HUDEP-2 (cell line): ENCODE measurements at regions not wholly inside any gene's neighbourhood (a gene's known extent, or its start where the extent isn't known, plus 50 kb on each side); places are given as distances from the start of the nearest gene placed in this dataset.
A peak's percentile ranks its signal among the peaks of the same experiment; 100 is the strongest.
"Not testable (repeated sequence)": the region's sequence is repeated elsewhere in the genome, so short reads cannot be mapped to it uniquely, and the experiment has no call there.

ENCODE experiments used
- DNase-seq, 76 experiments: peaks; one replicate each; lab custom pipeline; 2025; ENCODE audit not compliant: unreplicated experiment in 76 of 76; lab: John Stamatoyannopoulos, UW

- DNase-seq: no peak
Observed at GRCh38 chr16:17945080-17945601, 391.4 kb downstream of the NPIPA8 start.

GRCh38 chr16:17944345-17944744 lies 392.2 kb downstream of the NPIPA8 start:
- DNase-seq: no peak

- DNase-seq: no peak
Observed at GRCh38 chr16:17942067-17942466, 394.5 kb downstream of the NPIPA8 start.

- no peak for DNase-seq
Observed at GRCh38 chr16:17940584-17941364, 395.8 kb downstream of the NPIPA8 start.

- DNase-seq: no peak
Observed at GRCh38 chr16:17939723-17940122, 396.8 kb downstream of the NPIPA8 start.

GRCh38 chr16:17939122-17939536 lies 397.4 kb downstream of the NPIPA8 start:
- no peak for DNase-seq

GRCh38 chr16:17938546-17938945 lies 398.0 kb downstream of the NPIPA8 start:
- DNase-seq: no peak

GRCh38 chr16:17936766-17937402 lies 399.7 kb downstream of the NPIPA8 start:
- DNase-seq: no peak

GRCh38 chr16:17930280-17930679 lies 406.3 kb downstream of the NPIPA8 start:
- no peak for DNase-seq

- no peak for DNase-seq
Observed at GRCh38 chr16:17926866-17927399, 409.6 kb downstream of the NPIPA8 start.

GRCh38 chr16:17926461-17926860 lies 410.1 kb downstream of the NPIPA8 start:
- no peak for DNase-seq

- no peak for DNase-seq
Observed at GRCh38 chr16:17925761-17926160, 410.8 kb downstream of the NPIPA8 start.

GRCh38 chr16:17921357-17921978 lies 415.1 kb downstream of the NPIPA8 start:
- peak in 56 of 76 experiments; percentile 1 to 68 (median 32) for DNase-seq

- DNase-seq: no peak
Observed at GRCh38 chr16:17917316-17918019, 419.1 kb downstream of the NPIPA8 start.

GRCh38 chr16:17915791-17916190 lies 420.7 kb downstream of the NPIPA8 start:
- DNase-seq: no peak

- no peak for DNase-seq
Observed at GRCh38 chr16:17914168-17914567, 422.4 kb downstream of the NPIPA8 start.

- not testable (repeated sequence) for DNase-seq
Observed at GRCh38 chr16:17911578-17911977, 425.0 kb downstream of the NPIPA8 start.

GRCh38 chr16:17906626-17907025 lies 429.9 kb downstream of the NPIPA8 start:
- DNase-seq: not testable (repeated sequence)

- DNase-seq: no peak
Observed at GRCh38 chr16:17901309-17901708, 430.5 kb upstream of the XYLT1 start.

GRCh38 chr16:17899141-17899540 lies 428.4 kb upstream of the XYLT1 start:
- DNase-seq: no peak

GRCh38 chr16:17887963-17888362 lies 417.2 kb upstream of the XYLT1 start:
- DNase-seq: no peak
